SK-N-SH treated with all-trans-retinoic acid at 6 μM for 48 hours (cell line): ENCODE measurements at regions not wholly inside any gene's neighbourhood (a gene's known extent, or its start where the extent isn't known, plus 50 kb on each side); places are given as distances from the start of the nearest gene placed in this dataset.

ENCODE experiments used
- ESRRG ChIP-seq: fragments of 250-450 bp; sonication (Bioruptor Pico); IDR thresholded peaks from 2 replicates; pipeline ENCODE4 v1.6.1; 2021; ENCODE audit warnings: mild to moderate bottlenecking
- ISL1 ChIP-seq: fragments of 250-450 bp; sonication (Bioruptor Pico); IDR thresholded peaks from 2 replicates; pipeline ENCODE4 v2.1.2; 2022; ENCODE audit warnings: mild to moderate bottlenecking, moderate library complexity
- TF ChIP-seq, protein P1 (sequence below): fragments of 250-450 bp; sonication (Bioruptor Pico); IDR thresholded peaks from 2 replicates; pipeline ENCODE4 v1.5.1; 2020; ENCODE audit warnings: low read depth, mild to moderate bottlenecking, moderate library complexity

GRCh38 chr15:62709261-62709660 lies 333.3 kb upstream of the TPM1 start:
- no peak for TF ChIP-seq ISL1 (CRISPR knock-in tag)
- no peak for TF ChIP-seq ESRRG (CRISPR knock-in tag)
- TF ChIP-seq, protein P1, sequence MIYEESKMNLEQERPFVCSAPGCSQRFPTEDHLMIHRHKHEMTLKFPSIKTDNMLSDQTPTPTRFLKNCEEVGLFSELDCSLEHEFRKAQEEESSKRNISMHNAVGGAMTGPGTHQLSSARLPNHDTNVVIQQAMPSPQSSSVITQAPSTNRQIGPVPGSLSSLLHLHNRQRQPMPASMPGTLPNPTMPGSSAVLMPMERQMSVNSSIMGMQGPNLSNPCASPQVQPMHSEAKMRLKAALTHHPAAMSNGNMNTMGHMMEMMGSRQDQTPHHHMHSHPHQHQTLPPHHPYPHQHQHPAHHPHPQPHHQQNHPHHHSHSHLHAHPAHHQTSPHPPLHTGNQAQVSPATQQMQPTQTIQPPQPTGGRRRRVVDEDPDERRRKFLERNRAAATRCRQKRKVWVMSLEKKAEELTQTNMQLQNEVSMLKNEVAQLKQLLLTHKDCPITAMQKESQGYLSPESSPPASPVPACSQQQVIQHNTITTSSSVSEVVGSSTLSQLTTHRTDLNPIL, result no peak
